PC-3 (cell line): ENCODE measurements at regions not wholly inside any gene's neighbourhood (a gene's known extent, or its start where the extent isn't known, plus 50 kb on each side); places are given as distances from the start of the nearest gene placed in this dataset.
"Not testable (repeated sequence)": the region's sequence is repeated elsewhere in the genome, so short reads cannot be mapped to it uniquely, and the experiment has no call there.

ENCODE experiments used
- ATAC-seq: fragments of 200-7000 bp; cut with Tn5 transposase; 2 replicates; pipeline ENCODE4 v1.9.1; 2020; ENCODE audit warnings: mild to moderate bottlenecking, moderate library complexity
- BruUV-seq: library from RNA; stranded (reverse); fragments of 400-500 nt; replicated peaks from 2 replicates; lab custom pipeline; 2021; lab: Mats Ljungman, UMichigan
- CTCF ChIA-PET: fragments of 300-600 bp; sonication (Branson Sonifier 250); formaldehyde crosslinking; loops from one replicate; lab custom pipeline; 2022; ENCODE audit warnings: antibody characterized with exemption; lab: Charles Lee
- POLR2A ChIA-PET: fragments of 300-600 bp; sonication (Branson Sonifier 250); formaldehyde crosslinking; loops from one replicate; lab custom pipeline; 2022; ENCODE audit warnings: antibody characterized with exemption; ENCODE audit not compliant: unreplicated experiment; lab: Charles Lee
- DNase-seq: peaks from one replicate; pipeline ENCODE4 v3.0.0-alpha.2; 2015
- H2AFZ ChIP-seq: fragments of 300-600 bp; sonication (generic); 2 replicates; pipeline ENCODE4 v1.6.0; 2016; ENCODE audit warnings: antibody characterized with exemption, low read length
- H3F3A ChIP-seq: fragments of 300-600 bp; sonication (generic); one replicate; pipeline ENCODE4 v1.6.0; 2017; ENCODE audit warnings: antibody characterized with exemption, low read length, control low read depth, mild to moderate bottlenecking; ENCODE audit not compliant: unreplicated experiment
- H3K27ac ChIP-seq: fragments of 300-600 bp; sonication (generic); 2 replicates; pipeline ENCODE4 v1.5.1; 2016; ENCODE audit warnings: mild to moderate bottlenecking, low read length
- H3K27me3 ChIP-seq: fragments of 300-600 bp; sonication (generic); 2 replicates; pipeline ENCODE4 v1.6.1; 2016; ENCODE audit warnings: low read length, mixed read lengths
- H3K36me3 ChIP-seq: fragments of 300-600 bp; sonication (generic); 2 replicates; pipeline ENCODE4 v1.6.1; 2016; ENCODE audit warnings: low read depth, mixed run types, low read length, mixed read lengths
- H3K4me1 ChIP-seq: fragments of 300-600 bp; sonication (generic); 2 replicates; pipeline ENCODE4 v1.5.1; 2016; ENCODE audit warnings: low read length; ENCODE audit not compliant: insufficient read depth
- H3K4me2 ChIP-seq: fragments of 300-600 bp; sonication (generic); 2 replicates; pipeline ENCODE4 v1.6.0; 2016; ENCODE audit warnings: low read length
- H3K4me3 ChIP-seq: fragments of 300-600 bp; sonication (generic); 2 replicates; pipeline ENCODE4 v1.5.1; 2016; ENCODE audit warnings: mild to moderate bottlenecking, low read length, mixed read lengths
- H3K79me2 ChIP-seq: fragments of 300-600 bp; sonication (generic); 2 replicates; pipeline ENCODE4 v1.6.1; 2017; ENCODE audit warnings: low read length, mixed read lengths
- H3K9ac ChIP-seq: fragments of 300-600 bp; sonication (generic); 2 replicates; pipeline ENCODE4 v1.6.0; 2016; ENCODE audit warnings: mild to moderate bottlenecking, low read length
- H3K9me2 ChIP-seq: fragments of 300-600 bp; sonication (generic); replicated peaks from 2 replicates; pipeline ENCODE4 v1.6.1; 2016; ENCODE audit warnings: mixed run types, low read length, mixed read lengths
- H3K9me3 ChIP-seq: fragments of 300-600 bp; sonication (generic); 2 replicates; pipeline ENCODE4 v1.6.1; 2016; ENCODE audit warnings: low read length, mixed read lengths
- H4K20me1 ChIP-seq: fragments of 300-600 bp; sonication (generic); 2 replicates; pipeline ENCODE4 v1.6.1; 2016; ENCODE audit warnings: low read length, mixed read lengths
- EZH2 ChIP-seq: fragments of 300-600 bp; sonication (generic); IDR thresholded peaks from one replicate; pipeline ENCODE4 v1.6.1; 2017; ENCODE audit warnings: antibody characterized with exemption, mild to moderate bottlenecking, low read length; ENCODE audit not compliant: unreplicated experiment
- EZH2phosphoT487 ChIP-seq: fragments of 300-600 bp; sonication (generic); IDR thresholded peaks from 2 replicates; pipeline ENCODE4 v1.6.1; 2018; ENCODE audit warnings: mild to moderate bottlenecking, antibody characterized with exemption, low read length, borderline replicate concordance
- intact Hi-C: fragments of 100-400 bp; cut with micrococcal nuclease; formaldehyde crosslinking; loops from 2 replicates; pipeline ENCODE4 v1.9.0; 2023
- TF ChIP-seq, protein P1 (sequence below): fragments of 300-600 bp; sonication (generic); conservative IDR thresholded peaks from 2 replicates; pipeline ENCODE4 v1.5.1; 2017; ENCODE audit warnings: antibody characterized with exemption, low read depth, mild to moderate bottlenecking, low read length

DNA sequence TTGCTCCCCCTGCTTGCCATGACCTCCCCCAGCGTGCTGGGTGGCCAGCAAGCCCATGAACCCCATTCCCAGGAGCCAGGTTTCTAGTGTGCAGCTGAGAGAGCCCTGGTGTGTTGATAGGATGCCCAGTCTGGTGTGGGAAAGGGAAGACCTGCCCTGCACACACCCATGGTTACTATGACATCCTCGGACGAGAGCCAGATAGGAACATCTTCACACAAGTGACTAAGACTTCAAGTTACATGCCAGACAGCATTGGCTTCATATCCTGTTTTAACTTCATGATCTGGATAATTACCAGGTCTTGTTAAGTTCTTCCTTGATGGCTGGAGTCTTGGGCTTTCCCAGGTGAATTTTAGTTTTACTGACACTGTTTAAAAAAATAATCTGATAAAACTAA is 196.6 kb upstream of the EGLN3 start:
- Histone ChIP-seq H3K9me2 (no peaks in the 10 kb centered on the region), H3K79me2 (no peaks in the 10 kb centered on the region), H3K4me2 (no peak overlapping the region), H3K9ac (no peak overlapping the region), H3K27me3 (no peaks in the 10 kb centered on the region), H3K4me1 (no peaks in the 10 kb centered on the region), H3K36me3 (no peaks in the 10 kb centered on the region), H3K9me3 (no peaks in the 10 kb centered on the region), H4K20me1 (no peaks in the 10 kb centered on the region), H2AFZ (no peak overlapping the region), H3F3A (no peaks in the 10 kb centered on the region), H3K4me3 (no peak overlapping the region), H3K27ac (no peak overlapping the region)
- TF ChIP-seq EZH2phosphoT487: no peak
- no peak for TF ChIP-seq EZH2
- TF ChIP-seq, protein P1, sequence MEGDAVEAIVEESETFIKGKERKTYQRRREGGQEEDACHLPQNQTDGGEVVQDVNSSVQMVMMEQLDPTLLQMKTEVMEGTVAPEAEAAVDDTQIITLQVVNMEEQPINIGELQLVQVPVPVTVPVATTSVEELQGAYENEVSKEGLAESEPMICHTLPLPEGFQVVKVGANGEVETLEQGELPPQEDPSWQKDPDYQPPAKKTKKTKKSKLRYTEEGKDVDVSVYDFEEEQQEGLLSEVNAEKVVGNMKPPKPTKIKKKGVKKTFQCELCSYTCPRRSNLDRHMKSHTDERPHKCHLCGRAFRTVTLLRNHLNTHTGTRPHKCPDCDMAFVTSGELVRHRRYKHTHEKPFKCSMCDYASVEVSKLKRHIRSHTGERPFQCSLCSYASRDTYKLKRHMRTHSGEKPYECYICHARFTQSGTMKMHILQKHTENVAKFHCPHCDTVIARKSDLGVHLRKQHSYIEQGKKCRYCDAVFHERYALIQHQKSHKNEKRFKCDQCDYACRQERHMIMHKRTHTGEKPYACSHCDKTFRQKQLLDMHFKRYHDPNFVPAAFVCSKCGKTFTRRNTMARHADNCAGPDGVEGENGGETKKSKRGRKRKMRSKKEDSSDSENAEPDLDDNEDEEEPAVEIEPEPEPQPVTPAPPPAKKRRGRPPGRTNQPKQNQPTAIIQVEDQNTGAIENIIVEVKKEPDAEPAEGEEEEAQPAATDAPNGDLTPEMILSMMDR: no peak
- intact Hi-C loops: no loop called here
- no TSS peak for BruUV-seq
- ChIA-PET CTCF (no interaction called here), POLR2A (no interaction called here)
- DNase-seq (peak; percentile 59), ATAC-seq (peak; percentile 33; the same call in 1 of the 2 replicates)

DNA sequence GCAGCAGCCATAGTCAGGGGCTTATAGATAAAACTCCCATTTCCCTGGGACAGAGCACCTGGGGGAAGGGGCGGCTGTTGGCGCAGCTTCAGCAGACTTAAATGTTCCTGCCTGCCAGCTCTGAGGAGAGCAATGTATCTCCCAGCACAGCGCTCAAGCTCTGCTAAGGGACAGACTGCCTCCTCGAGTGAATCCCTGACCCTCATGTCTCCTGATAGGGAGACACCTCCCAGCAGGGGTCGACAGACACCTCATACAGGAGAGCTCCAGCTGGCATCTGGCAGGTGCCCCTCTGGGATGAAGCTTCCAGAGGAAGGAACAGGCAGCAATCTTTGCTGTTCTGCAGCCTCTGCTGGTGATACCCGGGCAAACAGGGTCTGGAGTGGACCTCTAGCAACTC is 189.3 kb upstream of the EGLN3 start:
- H3K27ac ChIP-seq, POLR2A ChIA-PET, CTCF ChIA-PET: not testable (repeated sequence)

DNA sequence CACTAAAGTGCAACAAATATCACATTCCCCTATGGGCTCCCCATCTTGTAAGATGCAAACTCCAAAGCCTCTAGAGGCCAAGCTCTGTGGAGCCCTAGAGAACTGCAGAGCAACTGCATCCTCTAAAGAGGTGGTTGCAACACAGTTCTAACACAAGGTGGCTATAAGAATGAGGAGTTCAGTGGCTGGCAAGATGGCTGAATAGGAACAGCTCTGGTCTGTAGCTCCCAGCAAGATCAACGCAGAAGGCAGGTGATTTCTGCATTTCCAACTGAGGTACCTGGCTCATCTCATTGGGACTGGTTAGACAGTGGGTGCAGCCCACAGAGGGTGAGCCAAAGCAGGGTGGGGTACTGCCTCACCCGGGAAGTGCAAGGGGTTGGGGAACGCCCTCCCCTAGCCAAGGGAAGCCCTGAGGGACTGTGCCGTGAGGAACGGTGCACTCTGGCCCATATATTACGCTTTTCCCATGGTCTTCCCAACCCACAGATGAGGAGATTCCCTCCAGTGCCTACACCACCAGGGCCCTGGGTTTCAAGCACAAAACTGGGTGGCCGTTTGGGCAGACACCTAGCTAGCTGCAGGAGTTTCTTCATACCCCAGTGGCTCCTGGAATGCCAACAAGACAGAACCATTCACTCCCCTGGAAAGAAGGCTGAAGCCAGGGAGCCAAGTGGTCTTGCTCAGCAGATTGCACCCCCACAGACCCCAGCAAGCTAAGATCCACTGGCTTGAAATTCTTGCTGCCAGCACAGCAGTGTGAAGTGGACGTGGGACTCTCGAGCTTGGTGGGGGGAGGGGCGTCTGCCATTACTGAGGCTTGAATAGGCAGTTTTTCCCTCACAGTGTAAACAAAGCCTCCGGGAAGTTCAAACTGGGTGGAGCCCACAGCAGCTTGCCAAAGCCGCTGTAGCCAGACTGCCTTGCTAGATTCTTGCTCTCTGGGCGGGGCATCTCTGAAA is 188.6 kb upstream of the EGLN3 start:
- BruUV-seq: not testable (repeated sequence)

More for the DNA sequence above, 189.3 kb upstream of the EGLN3 start:
- H3K9me3 ChIP-seq, H3K9me2 ChIP-seq, BruUV-seq, H3F3A ChIP-seq, H3K27me3 ChIP-seq, H3K79me2 ChIP-seq, H3K9ac ChIP-seq, H3K4me3 ChIP-seq, H3K36me3 ChIP-seq, DNase-seq, intact Hi-C loops, H4K20me1 ChIP-seq: not testable (repeated sequence)
- ATAC-seq: peak; percentile 25; the same call in 1 of the 2 replicates
- Histone ChIP-seq H3K4me2 (peak overlapping the region; percentile 65), H2AFZ (peak overlapping the region; percentile 77), H3K4me1 (peaks cover 13% of the 10 kb centered on the region)

More for the DNA sequence above, 188.6 kb upstream of the EGLN3 start:
- intact Hi-C loops, H3K27ac ChIP-seq, POLR2A ChIA-PET, H3K79me2 ChIP-seq, H3F3A ChIP-seq, H4K20me1 ChIP-seq, H3K36me3 ChIP-seq, H3K9me3 ChIP-seq, H3K4me3 ChIP-seq, H3K9ac ChIP-seq, H3K9me2 ChIP-seq, H3K27me3 ChIP-seq: not testable (repeated sequence)
- CTCF ChIA-PET: interaction anchor here (0.6 kb wide), 1 partner anchor 10 kb away, joined by 3 read pairs; no protein-coding TSS in a partner anchor
- H2AFZ ChIP-seq: peak overlapping the region; percentile 77
- DNase-seq (peak; percentile 84), ATAC-seq (peak; percentile 97)
- H3K4me2 ChIP-seq: peak overlapping the region; percentile 65
- H3K4me1 ChIP-seq: peaks cover 13% of the 10 kb centered on the region
